CD4-positive, alpha-beta T cell (primary cell): ENCODE measurements at regions not wholly inside any gene's neighbourhood (a gene's known extent, or its start where the extent isn't known, plus 50 kb on each side); places are given as distances from the start of the nearest gene placed in this dataset.

Experiments used
- ATAC-seq: fragments of 200-7000 bp; cut with Tn5 transposase; one replicate; pipeline ENCODE4 v1.10.0; 2022; ENCODE audit warnings: mild to moderate bottlenecking; ENCODE audit not compliant: poor library complexity
- CTCF ChIA-PET: fragments of 350-600 bp; sonication (Branson Sonifier 250); formaldehyde crosslinking; loops from one replicate; lab custom pipeline; 2021; ENCODE audit warnings: antibody characterized with exemption, inconsistent platforms; lab: Charles Lee
- POLR2A ChIA-PET: fragments of 350-600 bp; sonication (Branson Sonifier 250); formaldehyde crosslinking; loops from one replicate; lab custom pipeline; 2021; ENCODE audit warnings: antibody characterized with exemption, inconsistent platforms; lab: Charles Lee
- DNase-seq, 14 experiments: peaks; one replicate each; pipeline ENCODE4 v3.0.0-alpha.2; 2013 to 2020; ENCODE audit warnings: mixed read lengths in 2 of 14
- H3K27ac ChIP-seq, 2 donors: one replicate each; pipeline versions ENCODE4 v1.5.1 to v1.7.0; 2013; ENCODE audit warnings: low read length in 2 of 2, low read depth in 1 of 2, mild to moderate bottlenecking in 1 of 2
- H3K27me3 ChIP-seq, 2 experiments: 1 replicate in 1 of 2; 2 replicates in 1 of 2; pipeline versions ENCODE4 v1.6.1 to v1.7.0; 2013; ENCODE audit warnings: low read length in 2 of 2, control low read depth in 1 of 2, mild to moderate bottlenecking in 1 of 2, moderate library complexity in 1 of 2; ENCODE audit not compliant: insufficient read depth in 2 of 2, control insufficient read depth in 1 of 2
- H3K36me3 ChIP-seq: one replicate; pipeline ENCODE4 v1.6.1; 2013; ENCODE audit warnings: low read length, control low read depth; ENCODE audit not compliant: insufficient read depth
- H3K4me1 ChIP-seq: one replicate; pipeline ENCODE4 v1.6.1; 2013; ENCODE audit warnings: low read length, control low read depth; ENCODE audit not compliant: insufficient read depth
- H3K4me3 ChIP-seq: one replicate; pipeline ENCODE4 v1.5.1; 2013; ENCODE audit warnings: mild to moderate bottlenecking, low read length, moderate library complexity
- H3K9me3 ChIP-seq, 2 experiments: 1 replicate in 1 of 2; 2 replicates in 1 of 2; pipeline versions ENCODE4 v1.6.1 to v1.7.0; 2013; ENCODE audit warnings: low read length in 2 of 2, mild to moderate bottlenecking in 2 of 2, control low read depth in 1 of 2, moderate library complexity in 1 of 2; ENCODE audit not compliant: control insufficient read depth in 1 of 2, insufficient read depth in 1 of 2
- H3K27ac Mint-ChIP-seq: one replicate; pipeline ENCODE4 v1.8.0; 2020; ENCODE audit warnings: mixed read lengths
- H3K27me3 Mint-ChIP-seq: one replicate; pipeline ENCODE4 v1.8.0; 2021; ENCODE audit warnings: mixed read lengths
- H3K36me3 Mint-ChIP-seq: one replicate; pipeline ENCODE4 v1.8.0; 2021; ENCODE audit warnings: low read depth, mixed read lengths
- H3K4me1 Mint-ChIP-seq: one replicate; pipeline ENCODE4 v1.8.0; 2021; ENCODE audit warnings: low read depth, mixed read lengths
- H3K4me3 Mint-ChIP-seq: one replicate; pipeline ENCODE4 v1.8.0; 2020; ENCODE audit warnings: mild to moderate bottlenecking, mixed read lengths
- H3K9me3 Mint-ChIP-seq: one replicate; pipeline ENCODE4 v1.8.0; 2020; ENCODE audit warnings: mixed read lengths
- CTCF ChIP-seq: fragments of 200-600 bp; IDR thresholded peaks from one replicate; pipeline ENCODE4 v1.8.0; 2022; ENCODE audit warnings: antibody characterized with exemption, mild to moderate bottlenecking
- intact Hi-C, 2 experiments: fragments of 100-400 bp; cut with DNase I in 1 of 2; cut with micrococcal nuclease in 1 of 2; formaldehyde crosslinking; loops; one replicate each; pipeline versions ENCODE4 v1.15.1 to v1.9.0; 2023 to 2025; cut with DNase I, micrococcal nuclease

GRCh38 chr1:215421744-215422143, 145.4 kb upstream of the KCTD3 start:
- no peaks in the 10 kb centered on the region for H3K4me1 ChIP-seq
- no peak for TF ChIP-seq CTCF
- H3K9me3 Mint-ChIP-seq, result no peaks in the 10 kb centered on the region

DNA sequence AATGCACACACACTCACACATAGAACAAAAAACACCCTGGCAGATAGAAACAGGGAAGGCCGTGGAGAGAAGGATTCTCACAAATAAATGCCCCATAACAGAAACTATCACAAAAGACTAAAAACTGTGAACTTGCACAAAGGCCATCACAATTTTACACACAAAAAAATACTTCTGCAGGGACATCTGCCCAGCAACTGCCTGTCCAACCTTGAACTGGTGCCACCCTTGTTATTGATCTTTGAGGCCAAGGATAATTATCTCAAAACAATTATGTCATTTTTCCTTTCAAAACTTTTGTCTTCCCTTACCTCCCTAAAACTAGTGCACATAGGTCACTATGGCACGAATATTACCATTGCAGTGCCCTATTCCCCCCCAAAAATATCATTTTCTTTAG, 143.8 kb upstream of the KCTD3 start:
- H3K27ac ChIP-seq, result no peak overlapping the region
- Mint-ChIP-seq H3K27me3 (no peaks in the 10 kb centered on the region), H3K27ac (no peak overlapping the region), H3K4me1 (no peaks in the 10 kb centered on the region), H3K4me3 (no peak overlapping the region), H3K9me3 (peaks cover 5% of the 10 kb centered on the region), H3K36me3 (no peaks in the 10 kb centered on the region)
- intact Hi-C loops, result no loop called here
- H3K4me1 ChIP-seq, result no peaks in the 10 kb centered on the region
- ChIA-PET CTCF (no interaction called here), POLR2A (no interaction called here)
- H3K36me3 ChIP-seq, result no peaks in the 10 kb centered on the region
- no peak for TF ChIP-seq CTCF
- H3K9me3 ChIP-seq, result no peaks in the 10 kb centered on the region
- H3K27me3 ChIP-seq, result no peaks in the 10 kb centered on the region
- H3K4me3 ChIP-seq, result no peak overlapping the region
- ATAC-seq (no peak), DNase-seq (no peak)

More at GRCh38 chr1:215421744-215422143, 145.4 kb upstream of the KCTD3 start:
- CTCF ChIA-PET, result no interaction called here
- H3K27me3 ChIP-seq, result no peaks in the 10 kb centered on the region
- no peaks in the 10 kb centered on the region for H3K9me3 ChIP-seq
- no peaks in the 10 kb centered on the region for H3K36me3 Mint-ChIP-seq
- intact Hi-C loops, result no loop called here
- H3K4me3 Mint-ChIP-seq, result no peak overlapping the region
- ATAC-seq, result no peak
- H3K27ac ChIP-seq, result no peak overlapping the region
- no peak for DNase-seq
- no peak overlapping the region for H3K27ac Mint-ChIP-seq
- POLR2A ChIA-PET, result no interaction called here
- no peaks in the 10 kb centered on the region for H3K36me3 ChIP-seq
- no peaks in the 10 kb centered on the region for H3K4me1 Mint-ChIP-seq
- H3K4me3 ChIP-seq, result no peak overlapping the region
- no peaks in the 10 kb centered on the region for H3K27me3 Mint-ChIP-seq

DNA sequence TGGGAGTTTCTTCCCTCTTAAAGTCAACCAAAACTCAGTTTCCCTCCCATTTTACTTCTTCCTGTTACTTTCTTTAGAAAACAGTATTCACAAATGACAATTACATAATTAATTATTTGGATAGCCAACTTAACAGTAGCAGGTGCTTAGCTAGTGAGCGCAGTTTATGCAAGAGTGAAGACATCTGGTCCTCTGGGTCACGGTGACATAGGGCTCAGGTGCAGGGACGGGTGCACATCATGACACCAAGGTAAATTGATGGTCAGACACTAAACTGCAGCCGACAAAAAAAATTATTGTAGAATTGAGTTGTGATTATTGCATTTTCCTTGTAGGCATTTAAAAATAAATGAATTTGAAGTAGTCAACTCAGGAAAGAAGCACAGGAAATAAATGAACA, 142.0 kb upstream of the KCTD3 start:
- no peaks in the 10 kb centered on the region for H3K4me1 ChIP-seq
- H3K27ac ChIP-seq, result no peak overlapping the region
- Mint-ChIP-seq H3K36me3 (no peaks in the 10 kb centered on the region), H3K4me1 (no peaks in the 10 kb centered on the region), H3K4me3 (no peak overlapping the region), H3K27ac (no peak overlapping the region), H3K9me3 (peaks cover 6% of the 10 kb centered on the region), H3K27me3 (no peaks in the 10 kb centered on the region)
- DNase-seq, result no peak
- no peak for ATAC-seq
- H3K36me3 ChIP-seq, result no peaks in the 10 kb centered on the region
- intact Hi-C loops, result no loop called here
- no peaks in the 10 kb centered on the region for H3K9me3 ChIP-seq
- H3K4me3 ChIP-seq, result no peak overlapping the region
- ChIA-PET POLR2A (no interaction called here), CTCF (no interaction called here)
- TF ChIP-seq CTCF, result no peak
- H3K27me3 ChIP-seq, result no peaks in the 10 kb centered on the region
